Left ventricle myocardium inferior (tissue), 1 donor: ENCODE measurements at regions not wholly inside any gene's neighbourhood (a gene's known extent, or its start where the extent isn't known, plus 50 kb on each side); places are given as distances from the start of the nearest gene placed in this dataset.

ENCODE experiments used
- DNase-seq: peaks from one replicate; pipeline ENCODE4 v3.0.0-alpha.2; 2020
- H3K27ac ChIP-seq: fragments of 200-600 bp; replicated peaks from 2 replicates; pipeline ENCODE4 v1.8.0; 2021
- H3K27me3 ChIP-seq: fragments of 200-600 bp; 2 replicates; pipeline ENCODE4 v1.8.0; 2021; ENCODE audit warnings: low read depth
- H3K36me3 ChIP-seq: fragments of 200-600 bp; 2 replicates; pipeline ENCODE4 v1.8.0; 2021
- H3K4me1 ChIP-seq: fragments of 200-600 bp; 2 replicates; pipeline ENCODE4 v1.8.0; 2021
- H3K4me3 ChIP-seq: fragments of 200-600 bp; 2 replicates; pipeline ENCODE4 v1.8.0; 2021; ENCODE audit warnings: mild to moderate bottlenecking, moderate library complexity
- H3K9me3 ChIP-seq: fragments of 200-600 bp; replicated peaks from 2 replicates; pipeline ENCODE4 v1.8.0; 2021
- CTCF ChIP-seq: fragments of 200-600 bp; IDR thresholded peaks from 2 replicates; pipeline ENCODE4 v1.8.0; 2021; ENCODE audit warnings: antibody characterized with exemption, mild to moderate bottlenecking, borderline replicate concordance
- intact Hi-C: fragments of 100-400 bp; cut with micrococcal nuclease; formaldehyde crosslinking; loops from one replicate; pipeline ENCODE4 v1.11.0; 2022
- donor health status: DM: no; HTN: yes; CAD: no; lungs with severe emphysema.

- no peaks in the 10 kb centered on the region for H3K36me3 ChIP-seq
- TF ChIP-seq CTCF: no peak
These were observed 1242.7 kb downstream of the EPHA7 start for GRCh38 chr6:92176666-92177065.

GRCh38 chr6:92174398-92175073 is 1244.8 kb downstream of the EPHA7 start:
- Histone ChIP-seq H3K36me3 (no peaks in the 10 kb centered on the region), H3K27ac (no peak overlapping the region), H3K4me1 (no peaks in the 10 kb centered on the region), H3K4me3 (no peak overlapping the region), H3K27me3 (no peaks in the 10 kb centered on the region), H3K9me3 (no peaks in the 10 kb centered on the region)
- no peak for TF ChIP-seq CTCF
- DNase-seq: no peak
- intact Hi-C loops: no loop called here

More at GRCh38 chr6:92176666-92177065, 1242.7 kb downstream of the EPHA7 start:
- Histone ChIP-seq H3K9me3 (no peaks in the 10 kb centered on the region), H3K27ac (no peak overlapping the region), H3K27me3 (no peaks in the 10 kb centered on the region), H3K4me3 (no peak overlapping the region), H3K4me1 (no peaks in the 10 kb centered on the region)
- DNase-seq: no peak
- intact Hi-C loops: no loop called here

- intact Hi-C loops: no loop called here
These were observed 1249.9 kb downstream of the EPHA7 start for GRCh38 chr6:92169506-92169905.

GRCh38 chr6:92166666-92167065 is 1252.7 kb downstream of the EPHA7 start:
- H3K4me1 ChIP-seq: no peaks in the 10 kb centered on the region
- no peak for TF ChIP-seq CTCF
- H3K9me3 ChIP-seq: peaks cover 12% of the 10 kb centered on the region
- intact Hi-C loops: no loop called here
- no peak overlapping the region for H3K4me3 ChIP-seq
- DNase-seq: no peak
- no peaks in the 10 kb centered on the region for H3K27me3 ChIP-seq
- H3K27ac ChIP-seq: no peak overlapping the region
- no peaks in the 10 kb centered on the region for H3K36me3 ChIP-seq

More at GRCh38 chr6:92169506-92169905, 1249.9 kb downstream of the EPHA7 start:
- Histone ChIP-seq H3K4me1 (no peaks in the 10 kb centered on the region), H3K27me3 (no peaks in the 10 kb centered on the region), H3K27ac (no peak overlapping the region), H3K4me3 (no peak overlapping the region), H3K36me3 (no peaks in the 10 kb centered on the region), H3K9me3 (peaks cover 10% of the 10 kb centered on the region)
- no peak for TF ChIP-seq CTCF
- DNase-seq: no peak

GRCh38 chr6:92161953-92162352 is 1257.4 kb downstream of the EPHA7 start:
- H3K36me3 ChIP-seq: no peaks in the 10 kb centered on the region
- no peak for DNase-seq
- TF ChIP-seq CTCF: no peak
- H3K27me3 ChIP-seq: no peaks in the 10 kb centered on the region
- H3K4me3 ChIP-seq: no peak overlapping the region
- H3K9me3 ChIP-seq: peaks cover 12% of the 10 kb centered on the region
- H3K27ac ChIP-seq: no peak overlapping the region
- intact Hi-C loops: no loop called here
- no peaks in the 10 kb centered on the region for H3K4me1 ChIP-seq
